Frontal cortex (tissue), 3 donors: ENCODE measurements at regions not wholly inside any gene's neighbourhood (a gene's known extent, or its start where the extent isn't known, plus 50 kb on each side); places are given as distances from the start of the nearest gene placed in this dataset.

Experiments used
- DNase-seq, 2 donors: peaks; one replicate each; pipeline ENCODE4 v3.0.0; 2012; ENCODE audit warnings: low spot score in 2 of 2
- FAIRE-seq: peaks from 2 replicates; lab custom pipeline; 2012; peaks lifted over from hg19 to GRCh38; lab: Jason Lieb, UNC
- donor health status: control.
- donor health status: control.
- donor health status: control.

GRCh38 chr6:88276331-88276730 is 110.2 kb upstream of the CNR1 start:
- no peak for FAIRE-seq
- no peak for DNase-seq

GRCh38 chr6:88268508-88268907 is 102.4 kb upstream of the CNR1 start:
- no peak for FAIRE-seq
- no peak for DNase-seq

- FAIRE-seq = no peak
- no peak for DNase-seq
These were observed 100.0 kb upstream of the CNR1 start for GRCh38 chr6:88266126-88266525.

GRCh38 chr6:88263591-88263990 is 97.4 kb upstream of the CNR1 start:
- DNase-seq = no peak

GRCh38 chr6:88262332-88262731 is 96.2 kb upstream of the CNR1 start:
- DNase-seq (no peak), FAIRE-seq (no peak)

More at GRCh38 chr6:88263591-88263990, 97.4 kb upstream of the CNR1 start:
- no peak for FAIRE-seq

GRCh38 chr6:88251301-88251700 is 85.2 kb upstream of the CNR1 start:
- FAIRE-seq (no peak), DNase-seq (no peak)

- no peak for FAIRE-seq
- DNase-seq = no peak
These were observed 82.7 kb upstream of the CNR1 start for GRCh38 chr6:88248709-88249321.

GRCh38 chr6:88246654-88247053 is 80.5 kb upstream of the CNR1 start:
- FAIRE-seq (no peak), DNase-seq (no peak)

GRCh38 chr6:88244721-88245120 is 78.6 kb upstream of the CNR1 start:
- FAIRE-seq = no peak
- DNase-seq = no peak

GRCh38 chr6:88238901-88239300 is 72.8 kb upstream of the CNR1 start:
- FAIRE-seq = no peak
- DNase-seq = no peak

GRCh38 chr6:88238065-88238464 is 71.9 kb upstream of the CNR1 start:
- FAIRE-seq = no peak
- no peak for DNase-seq

- FAIRE-seq (no peak), DNase-seq (no peak)
These were observed 70.6 kb upstream of the CNR1 start for GRCh38 chr6:88236612-88237360.

- no peak for DNase-seq
These were observed 66.6 kb upstream of the CNR1 start for GRCh38 chr6:88232753-88233152.

GRCh38 chr6:88223298-88223697 is 57.2 kb upstream of the CNR1 start:
- DNase-seq (no peak), FAIRE-seq (no peak)

More at GRCh38 chr6:88232753-88233152, 66.6 kb upstream of the CNR1 start:
- no peak for FAIRE-seq

- no peak for DNase-seq
- no peak for FAIRE-seq
These were observed 54.3 kb upstream of the CNR1 start for GRCh38 chr6:88220493-88220892.

GRCh38 chr6:88216182-88216581 is 50.0 kb upstream of the CNR1 start:
- DNase-seq = no peak
- no peak for FAIRE-seq
